LNCAP (cell line): ENCODE measurements at regions not wholly inside any gene's neighbourhood (a gene's known extent, or its start where the extent isn't known, plus 50 kb on each side); places are given as distances from the start of the nearest gene placed in this dataset.

ENCODE experiments used
- TF ChIP-seq, protein P1 (sequence below): fragments of 450-650 bp; IDR thresholded peaks from 2 replicates; pipeline ENCODE4 v1.5.1; 2017; ENCODE audit warnings: mild to moderate bottlenecking

DNA sequence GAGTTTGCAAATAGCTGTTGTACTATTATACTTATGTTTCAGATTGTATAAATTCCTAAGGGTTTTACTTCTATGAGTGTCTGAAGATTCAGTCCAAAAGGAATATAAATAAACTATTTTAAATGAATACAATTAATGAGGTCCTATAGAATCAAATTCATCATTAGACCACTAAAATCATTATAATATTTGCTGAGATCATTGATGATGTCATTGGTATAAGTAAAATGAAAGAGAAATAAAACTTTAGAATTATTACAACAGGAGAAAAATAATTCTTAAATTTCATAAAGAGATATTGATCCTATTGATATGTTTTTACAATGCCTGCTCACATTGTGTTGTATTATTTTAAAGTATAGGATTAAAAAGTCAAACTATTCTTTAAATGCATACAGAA, 544.0 kb upstream of the ZWINT start:
- TF ChIP-seq, protein P1, sequence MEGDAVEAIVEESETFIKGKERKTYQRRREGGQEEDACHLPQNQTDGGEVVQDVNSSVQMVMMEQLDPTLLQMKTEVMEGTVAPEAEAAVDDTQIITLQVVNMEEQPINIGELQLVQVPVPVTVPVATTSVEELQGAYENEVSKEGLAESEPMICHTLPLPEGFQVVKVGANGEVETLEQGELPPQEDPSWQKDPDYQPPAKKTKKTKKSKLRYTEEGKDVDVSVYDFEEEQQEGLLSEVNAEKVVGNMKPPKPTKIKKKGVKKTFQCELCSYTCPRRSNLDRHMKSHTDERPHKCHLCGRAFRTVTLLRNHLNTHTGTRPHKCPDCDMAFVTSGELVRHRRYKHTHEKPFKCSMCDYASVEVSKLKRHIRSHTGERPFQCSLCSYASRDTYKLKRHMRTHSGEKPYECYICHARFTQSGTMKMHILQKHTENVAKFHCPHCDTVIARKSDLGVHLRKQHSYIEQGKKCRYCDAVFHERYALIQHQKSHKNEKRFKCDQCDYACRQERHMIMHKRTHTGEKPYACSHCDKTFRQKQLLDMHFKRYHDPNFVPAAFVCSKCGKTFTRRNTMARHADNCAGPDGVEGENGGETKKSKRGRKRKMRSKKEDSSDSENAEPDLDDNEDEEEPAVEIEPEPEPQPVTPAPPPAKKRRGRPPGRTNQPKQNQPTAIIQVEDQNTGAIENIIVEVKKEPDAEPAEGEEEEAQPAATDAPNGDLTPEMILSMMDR, result no peak

DNA sequence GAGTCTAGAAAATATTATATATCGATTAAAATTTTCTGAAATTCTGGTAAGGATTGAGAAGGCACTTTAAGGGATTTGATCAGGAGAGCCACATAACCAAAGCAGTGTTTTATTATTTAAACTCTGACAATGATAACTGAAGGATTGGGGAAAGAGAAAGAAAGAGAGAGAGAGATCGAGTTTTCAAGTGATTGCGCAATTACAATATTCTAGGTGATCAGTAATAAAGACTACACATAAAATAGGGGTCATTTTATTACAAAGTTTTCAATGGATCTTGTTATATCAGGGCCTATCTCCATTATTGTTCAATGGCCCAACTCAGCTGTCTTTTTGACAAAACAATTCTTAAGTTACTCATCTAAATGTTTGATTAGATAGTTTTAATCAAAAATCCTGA, 541.5 kb upstream of the ZWINT start:
- TF ChIP-seq, protein P1, result no peak

DNA sequence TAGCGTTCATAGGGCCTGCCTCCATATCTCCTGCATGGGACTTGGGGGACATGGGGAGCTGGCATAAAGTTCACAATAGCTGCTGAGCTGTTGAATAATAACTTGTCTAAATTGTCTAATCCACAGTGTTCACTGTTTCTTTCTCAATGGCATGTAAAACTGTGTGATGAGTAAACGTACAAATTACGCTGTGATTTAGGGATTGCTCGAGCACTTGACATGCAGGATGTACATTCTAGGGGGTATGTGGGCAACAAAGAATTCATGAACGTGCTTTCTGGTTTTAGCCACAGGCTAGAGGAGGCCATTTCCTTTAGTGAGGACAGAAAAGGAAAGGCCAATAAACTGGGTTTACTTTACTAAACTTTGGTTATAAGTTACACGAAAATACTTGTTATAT, 534.2 kb upstream of the ZWINT start:
- TF ChIP-seq, protein P1, result no peak

DNA sequence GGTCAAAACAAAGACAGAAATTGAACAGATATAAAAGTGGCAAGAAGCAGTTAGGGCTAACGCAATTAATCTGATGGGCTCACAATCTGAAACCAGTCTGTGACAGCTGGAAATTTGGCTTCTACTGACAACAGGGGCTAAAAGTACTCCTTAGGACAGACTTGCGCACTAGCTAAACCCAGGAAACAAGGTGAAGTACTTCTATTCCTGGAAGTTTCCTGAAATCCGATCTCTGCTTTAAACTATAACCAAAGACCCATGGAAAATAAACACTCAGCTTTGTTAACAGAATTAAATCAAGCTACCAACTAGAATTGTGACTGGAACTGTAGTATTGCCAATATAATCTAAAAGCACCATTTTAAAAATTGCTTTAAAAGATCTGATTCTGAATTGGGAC, 520.2 kb upstream of the ZWINT start:
- TF ChIP-seq, protein P1, result no peak

DNA sequence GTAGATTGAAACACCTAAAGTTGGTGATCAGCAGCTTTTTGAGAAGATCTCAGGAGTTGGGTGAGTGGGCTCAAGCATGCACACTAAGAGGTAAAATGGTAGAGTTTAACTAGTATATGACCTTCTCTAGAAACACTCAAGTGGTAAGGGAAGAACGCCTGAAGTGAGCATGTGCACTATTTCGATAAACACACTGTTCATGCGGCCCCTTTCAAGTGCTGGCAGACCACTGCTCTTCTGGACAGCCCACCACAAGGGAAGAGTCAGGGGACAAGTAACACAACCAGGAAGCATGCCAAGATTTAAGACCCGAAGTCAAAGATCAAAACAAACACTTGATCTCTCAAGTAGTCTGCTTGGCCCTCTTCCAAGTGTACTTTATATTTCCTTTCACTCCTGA, 519.5 kb upstream of the ZWINT start:
- TF ChIP-seq, protein P1, result no peak

DNA sequence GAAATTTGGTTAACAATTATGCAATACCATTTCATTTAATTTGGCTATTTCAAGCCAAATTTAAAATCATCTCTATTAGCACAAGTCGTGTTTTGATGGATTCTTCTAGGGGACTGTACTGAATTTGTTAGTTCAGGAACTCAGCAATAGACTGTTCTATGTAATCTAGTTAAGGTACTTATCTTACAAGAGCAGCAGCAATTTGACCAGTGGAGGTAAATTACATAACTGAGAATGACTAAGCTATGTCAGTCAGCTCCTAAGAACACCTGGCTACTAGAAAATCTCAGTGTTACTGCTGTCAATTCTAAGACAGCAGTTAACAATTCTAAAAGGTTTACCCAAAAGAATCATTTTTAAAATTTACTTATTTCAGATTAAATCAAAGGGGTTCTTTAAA, 513.9 kb upstream of the ZWINT start:
- TF ChIP-seq, protein P1, result no peak

DNA sequence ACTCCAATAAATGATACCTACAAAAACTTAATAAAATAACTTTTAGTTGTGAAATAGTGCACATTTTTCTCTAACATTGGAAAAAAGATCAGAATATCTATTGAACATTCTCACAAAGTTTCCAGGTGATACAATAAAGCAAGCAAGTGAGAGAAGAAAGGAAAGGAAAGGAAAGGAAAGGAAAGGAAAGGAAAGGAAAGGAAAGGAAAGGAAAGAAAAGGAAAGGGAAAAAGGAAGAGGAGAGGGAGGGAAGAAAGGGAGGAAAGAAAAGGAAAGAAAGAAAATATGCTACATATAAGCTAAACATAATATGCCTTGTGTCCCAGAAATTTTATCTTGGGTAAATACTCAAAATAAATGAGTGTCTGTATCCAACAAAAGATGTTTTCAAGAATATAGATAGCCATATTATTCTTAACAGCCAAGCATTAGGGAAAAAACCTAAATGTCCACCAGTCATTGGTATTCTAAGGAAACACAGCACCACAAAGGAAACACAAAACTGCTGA, 510.2 kb upstream of the ZWINT start:
- TF ChIP-seq, protein P1, result no peak

DNA sequence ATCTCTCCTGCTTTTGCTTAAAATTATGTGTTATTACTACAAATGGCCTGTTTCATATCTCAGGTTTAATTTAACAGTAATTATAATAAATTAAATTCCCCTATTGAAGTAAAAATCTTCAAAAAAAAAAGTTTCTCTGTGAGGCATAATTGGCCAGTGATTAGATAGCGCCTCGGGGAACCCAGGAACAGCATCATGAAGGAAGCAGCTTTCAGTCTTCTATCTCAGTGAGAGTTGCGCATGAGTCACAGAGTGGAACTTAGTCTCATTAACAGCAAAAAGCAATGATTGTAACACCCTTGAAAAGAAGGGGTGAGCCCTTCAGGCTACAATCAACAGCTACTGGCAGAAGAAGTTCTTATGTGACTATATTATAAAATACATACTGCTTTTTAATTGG, 506.2 kb upstream of the ZWINT start:
- TF ChIP-seq, protein P1, result no peak
